GM12875 (cell line): ENCODE measurements at regions not wholly inside any gene's neighbourhood (a gene's known extent, or its start where the extent isn't known, plus 50 kb on each side); places are given as distances from the start of the nearest gene placed in this dataset.

ENCODE experiments used
- H3K4me3 ChIP-seq: one replicate; pipeline ENCODE4 v1.5.1; 2011; ENCODE audit warnings: low read depth, low read length, control low read depth
- TF ChIP-seq, protein P1 (sequence below): IDR thresholded peaks from 2 replicates; pipeline ENCODE4 v1.5.1; 2011; ENCODE audit warnings: low read depth, mild to moderate bottlenecking, control low read depth, inconsistent platforms, low read length, moderate library complexity, borderline replicate concordance; ENCODE audit not compliant: insufficient read depth

DNA sequence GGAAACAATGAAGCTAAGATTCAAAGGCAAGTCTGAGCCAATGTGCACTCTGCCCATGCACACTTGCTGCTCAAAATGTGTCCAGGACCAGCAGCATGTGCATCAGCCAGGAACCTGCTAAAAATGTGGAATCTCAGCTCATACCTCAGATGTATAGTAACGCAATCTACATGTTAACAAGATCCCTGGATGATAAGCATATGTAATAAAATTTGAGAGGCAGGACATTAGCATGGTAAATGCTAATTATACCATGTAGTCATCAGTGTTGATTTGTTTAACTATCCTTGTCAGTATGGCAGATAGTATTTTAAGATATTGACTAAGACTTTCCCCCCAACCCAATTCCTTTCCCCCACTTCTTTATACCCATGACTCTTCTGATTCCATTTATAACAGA is 379.6 kb downstream of the TOX3 start:
- TF ChIP-seq, protein P1, sequence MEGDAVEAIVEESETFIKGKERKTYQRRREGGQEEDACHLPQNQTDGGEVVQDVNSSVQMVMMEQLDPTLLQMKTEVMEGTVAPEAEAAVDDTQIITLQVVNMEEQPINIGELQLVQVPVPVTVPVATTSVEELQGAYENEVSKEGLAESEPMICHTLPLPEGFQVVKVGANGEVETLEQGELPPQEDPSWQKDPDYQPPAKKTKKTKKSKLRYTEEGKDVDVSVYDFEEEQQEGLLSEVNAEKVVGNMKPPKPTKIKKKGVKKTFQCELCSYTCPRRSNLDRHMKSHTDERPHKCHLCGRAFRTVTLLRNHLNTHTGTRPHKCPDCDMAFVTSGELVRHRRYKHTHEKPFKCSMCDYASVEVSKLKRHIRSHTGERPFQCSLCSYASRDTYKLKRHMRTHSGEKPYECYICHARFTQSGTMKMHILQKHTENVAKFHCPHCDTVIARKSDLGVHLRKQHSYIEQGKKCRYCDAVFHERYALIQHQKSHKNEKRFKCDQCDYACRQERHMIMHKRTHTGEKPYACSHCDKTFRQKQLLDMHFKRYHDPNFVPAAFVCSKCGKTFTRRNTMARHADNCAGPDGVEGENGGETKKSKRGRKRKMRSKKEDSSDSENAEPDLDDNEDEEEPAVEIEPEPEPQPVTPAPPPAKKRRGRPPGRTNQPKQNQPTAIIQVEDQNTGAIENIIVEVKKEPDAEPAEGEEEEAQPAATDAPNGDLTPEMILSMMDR: no peak
- H3K4me3 ChIP-seq: no peak overlapping the region

DNA sequence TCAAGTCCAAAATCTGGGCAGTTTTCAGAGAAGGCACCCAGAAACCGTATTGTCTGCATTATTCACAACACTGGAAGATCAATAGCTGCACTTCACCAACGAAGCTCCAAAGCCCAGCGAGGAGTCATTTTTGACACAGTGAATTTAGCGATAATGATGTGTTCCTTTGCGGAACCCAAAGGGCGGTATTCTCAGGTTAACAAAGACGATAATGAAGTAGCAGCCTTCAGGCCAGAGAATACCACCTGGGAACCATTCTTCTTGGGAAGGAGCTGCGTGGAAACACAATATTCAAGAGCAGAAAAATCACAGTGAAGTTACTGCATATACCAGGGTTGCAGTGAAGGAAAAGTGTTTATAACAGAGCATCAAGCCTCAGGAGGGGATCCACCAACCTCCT is 381.0 kb downstream of the TOX3 start:
- H3K4me3 ChIP-seq: no peak overlapping the region
- TF ChIP-seq, protein P1: no peak

DNA sequence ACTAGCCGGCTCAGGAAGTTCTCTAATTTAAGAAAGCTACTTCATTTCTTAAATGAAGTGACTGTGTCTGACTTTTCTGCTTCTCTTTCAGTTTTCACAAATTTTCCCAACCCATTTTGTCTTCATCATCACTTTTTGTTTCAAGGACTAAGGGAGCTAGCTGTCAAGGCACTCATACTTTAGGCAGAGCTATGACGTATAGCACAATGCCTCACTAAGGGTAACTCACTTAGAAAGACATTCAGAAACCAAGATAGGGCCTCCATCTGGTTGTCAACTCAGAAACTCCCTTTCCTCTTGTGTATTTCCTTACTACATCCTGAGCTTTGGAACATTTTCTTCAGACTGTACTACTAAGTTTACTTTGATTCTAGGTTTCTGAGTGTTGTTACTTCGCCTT is 397.9 kb downstream of the TOX3 start:
- TF ChIP-seq, protein P1: no peak
- no peak overlapping the region for H3K4me3 ChIP-seq

DNA sequence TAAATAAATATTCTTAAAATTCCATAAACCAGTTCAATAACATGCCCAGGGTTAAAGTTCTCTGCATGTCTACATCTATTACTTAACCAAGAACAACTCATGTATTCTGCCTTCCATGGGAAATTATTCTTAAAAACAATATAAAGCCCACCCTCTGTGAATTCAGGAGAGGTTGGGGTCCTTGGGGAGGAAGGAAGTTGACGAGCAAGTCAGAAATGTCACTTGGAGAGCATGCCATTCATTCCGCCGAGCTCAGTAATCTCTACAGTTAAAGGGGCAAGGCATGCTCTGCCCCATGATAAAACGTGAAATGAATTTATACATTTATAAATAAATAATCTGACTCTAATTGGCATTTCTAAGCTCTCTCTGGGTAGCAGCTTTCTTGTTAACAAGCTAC is 405.1 kb downstream of the TOX3 start:
- H3K4me3 ChIP-seq: no peak overlapping the region
- TF ChIP-seq, protein P1: no peak

DNA sequence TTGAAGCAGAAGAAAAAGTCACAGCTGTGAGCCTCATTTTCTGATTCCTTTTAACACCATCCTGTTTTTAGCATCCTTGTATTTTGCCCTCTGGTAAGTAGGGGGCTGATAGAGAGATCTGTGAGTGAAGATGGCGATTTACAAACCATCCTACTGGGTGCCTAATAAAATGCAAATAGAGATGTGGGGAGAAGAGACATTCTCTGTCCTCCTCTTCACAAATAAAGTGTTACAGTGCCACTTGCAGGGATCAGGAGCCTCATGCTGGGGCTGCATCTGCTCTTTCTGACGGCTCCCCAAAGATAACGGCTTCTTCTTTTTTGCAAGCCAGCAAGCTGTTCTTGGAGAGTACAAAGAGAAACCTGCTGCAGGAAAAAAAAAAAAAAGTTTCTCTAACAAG is 418.6 kb downstream of the TOX3 start:
- no peak overlapping the region for H3K4me3 ChIP-seq
- TF ChIP-seq, protein P1: no peak

DNA sequence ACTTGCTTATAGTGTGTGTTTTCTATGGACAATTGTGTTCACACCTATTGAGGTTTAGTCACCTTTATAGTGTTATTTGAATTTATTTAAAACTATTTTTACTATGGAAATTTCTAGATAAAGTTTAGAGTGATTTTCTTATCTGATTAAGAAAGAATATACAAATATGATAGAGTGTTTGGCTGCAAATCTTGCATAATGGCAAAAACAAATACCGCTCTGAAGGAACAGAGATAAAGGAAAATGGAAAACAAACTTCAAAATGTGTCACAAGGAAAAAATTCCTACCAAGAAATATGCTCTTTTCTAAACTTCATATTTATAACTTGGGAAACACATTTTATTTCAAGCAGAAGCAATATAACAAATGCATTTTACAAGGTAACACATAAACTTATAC is 423.1 kb downstream of the TOX3 start:
- TF ChIP-seq, protein P1: no peak
- no peak overlapping the region for H3K4me3 ChIP-seq

DNA sequence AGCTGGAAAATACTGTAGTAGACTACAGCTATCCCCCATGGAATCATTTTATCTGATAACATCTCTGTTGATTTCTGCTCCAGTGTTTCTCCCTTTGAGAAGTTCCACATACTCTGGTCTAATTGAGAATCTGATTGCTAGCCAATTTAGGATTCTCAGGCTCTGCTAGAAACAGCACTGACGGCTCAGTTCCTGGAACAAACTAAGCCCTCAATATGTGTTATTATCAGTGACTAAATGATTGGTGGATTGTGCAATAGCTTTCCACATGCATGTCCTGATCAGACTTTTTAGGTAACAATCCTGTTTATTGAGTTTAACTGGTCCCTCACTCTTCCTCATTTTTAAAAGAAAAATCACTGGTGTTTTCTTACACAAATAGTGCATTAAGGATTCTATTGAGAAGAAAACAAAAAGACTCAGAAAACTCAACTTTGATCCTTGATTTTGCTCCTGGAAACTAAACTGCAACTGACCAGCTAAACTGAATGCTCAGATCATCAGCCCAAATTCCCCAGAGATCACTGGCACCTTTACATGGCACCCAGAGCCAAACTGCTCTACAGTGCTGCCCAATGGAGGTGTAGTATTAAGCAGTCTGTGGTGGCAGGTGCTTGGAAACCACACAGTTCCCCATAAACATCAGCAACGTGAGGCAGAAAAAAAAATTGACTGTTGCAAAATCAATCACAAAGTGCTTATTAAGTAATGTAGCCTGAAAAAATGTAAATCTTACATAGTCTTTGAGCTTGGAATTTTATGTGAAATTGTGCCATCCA is 423.7 kb downstream of the TOX3 start:
- TF ChIP-seq, protein P1: no peak
- no peak overlapping the region for H3K4me3 ChIP-seq
